NCI-H1436 treated with DMSO at 0.1 percent for 48 hours (cell line): ENCODE measurements at regions not wholly inside any gene's neighbourhood (a gene's known extent, or its start where the extent isn't known, plus 50 kb on each side); places are given as distances from the start of the nearest gene placed in this dataset.
"Not testable (repeated sequence)": the region's sequence is repeated elsewhere in the genome, so short reads cannot be mapped to it uniquely, and the experiment has no call there.

Experiments used
- DNase-seq: peaks from one replicate; lab custom pipeline; 2025; lab: John Stamatoyannopoulos, UW

- no peak for DNase-seq
Observed at GRCh38 chr16:26394409-26394808, 672.3 kb upstream of the C16orf82 start.

GRCh38 chr16:26395700-26396099, 671.0 kb upstream of the C16orf82 start:
- no peak for DNase-seq

GRCh38 chr16:26396511-26397235, 670.1 kb upstream of the C16orf82 start:
- DNase-seq: no peak

GRCh38 chr16:26413780-26414179, 652.9 kb upstream of the C16orf82 start:
- DNase-seq: no peak

- DNase-seq: not testable (repeated sequence)
Observed at GRCh38 chr16:26419458-26419857, 647.3 kb upstream of the C16orf82 start.

GRCh38 chr16:26430618-26431017, 636.1 kb upstream of the C16orf82 start:
- no peak for DNase-seq

- no peak for DNase-seq
Observed at GRCh38 chr16:26433807-26434206, 632.9 kb upstream of the C16orf82 start.

- DNase-seq: no peak
Observed at GRCh38 chr16:26441178-26441577, 625.5 kb upstream of the C16orf82 start.

GRCh38 chr16:26442321-26442720, 624.4 kb upstream of the C16orf82 start:
- DNase-seq: no peak

- no peak for DNase-seq
Observed at GRCh38 chr16:26447570-26447969, 619.2 kb upstream of the C16orf82 start.

GRCh38 chr16:26453215-26453614, 613.5 kb upstream of the C16orf82 start:
- DNase-seq: no peak

- DNase-seq: peak; percentile 31
Observed at GRCh38 chr16:26454102-26454501, 612.6 kb upstream of the C16orf82 start.

- no peak for DNase-seq
Observed at GRCh38 chr16:26456074-26456473, 610.7 kb upstream of the C16orf82 start.

- no peak for DNase-seq
Observed at GRCh38 chr16:26457095-26457494, 609.6 kb upstream of the C16orf82 start.

GRCh38 chr16:26457882-26458281, 608.8 kb upstream of the C16orf82 start:
- no peak for DNase-seq

- DNase-seq: no peak
Observed at GRCh38 chr16:26464576-26465266, 602.0 kb upstream of the C16orf82 start.

- DNase-seq: not testable (repeated sequence)
Observed at GRCh38 chr16:26474405-26474804, 592.3 kb upstream of the C16orf82 start.

GRCh38 chr16:26475596-26475995, 591.1 kb upstream of the C16orf82 start:
- DNase-seq: peak; percentile 69

- DNase-seq: no peak
Observed at GRCh38 chr16:26491101-26491670, 575.5 kb upstream of the C16orf82 start.

- DNase-seq: no peak
Observed at GRCh38 chr16:26491962-26492361, 574.8 kb upstream of the C16orf82 start.

- DNase-seq: no peak
Observed at GRCh38 chr16:26493751-26494150, 573.0 kb upstream of the C16orf82 start.

GRCh38 chr16:26497896-26498295, 568.8 kb upstream of the C16orf82 start:
- DNase-seq: no peak

- DNase-seq: no peak
Observed at GRCh38 chr16:26500326-26500725, 566.4 kb upstream of the C16orf82 start.
